Transverse colon (tissue), 4 donors: ENCODE measurements at regions not wholly inside any gene's neighbourhood (a gene's known extent, or its start where the extent isn't known, plus 50 kb on each side); places are given as distances from the start of the nearest gene placed in this dataset.
"Not testable (repeated sequence)": the region's sequence is repeated elsewhere in the genome, so short reads cannot be mapped to it uniquely, and the experiment has no call there.

Experiments
- DNase-seq: peaks from one replicate; pipeline ENCODE4 v3.0.0-alpha.2; 2019
- H3K27ac ChIP-seq, 4 donors: fragments of 200-600 bp; sonication (generic); 2 replicates each; pipeline ENCODE4 v1.5.1; 2016 to 2018; ENCODE audit warnings: inconsistent platforms in 4 of 4
- H3K27me3 ChIP-seq: fragments of 200-600 bp; sonication (generic); 2 replicates; pipeline ENCODE4 v1.5.1; 2017; ENCODE audit warnings: inconsistent platforms
- H3K36me3 ChIP-seq, 4 donors: fragments of 200-600 bp; sonication (generic); 2 replicates each; pipeline ENCODE4 v1.5.1; 2017 to 2019; ENCODE audit warnings: inconsistent platforms in 4 of 4
- H3K4me1 ChIP-seq, 4 donors: fragments of 200-600 bp; sonication (generic); 2 replicates each; pipeline ENCODE4 v1.5.1; 2017 to 2020; ENCODE audit warnings: inconsistent platforms in 4 of 4
- H3K4me3 ChIP-seq, 4 donors: fragments of 200-600 bp; sonication (generic); 1 replicate in 1 of 4; 2 replicates in 3 of 4; pipeline versions ENCODE4 v1.5.1 to v1.6.1; 2017 to 2019; ENCODE audit warnings: inconsistent platforms in 4 of 4
- H3K9me3 ChIP-seq, 2 donors: fragments of 200-600 bp; sonication (generic); 2 replicates each; pipeline ENCODE4 v1.5.1; 2017 to 2019; ENCODE audit warnings: inconsistent platforms in 2 of 2
- CTCF ChIP-seq, 5 experiments: fragments of 200-600 bp in 3 of 5; fragments of 450-650 bp in 2 of 5; sonication (generic) in 3 of 5; IDR thresholded peaks; 1 replicate in 2 of 5; 2 replicates in 3 of 5; pipeline ENCODE4 v1.5.1; 2016 to 2017; ENCODE audit warnings: antibody characterized with exemption in 5 of 5, inconsistent platforms in 3 of 5, mild to moderate bottlenecking in 2 of 5, moderate library complexity in 1 of 5
- EP300 ChIP-seq: sonication (generic); formaldehyde crosslinking; IDR thresholded peaks from one replicate; pipeline ENCODE4 v1.6.1; 2017; ENCODE audit warnings: antibody characterized with exemption, low read depth
- POLR2A ChIP-seq: fragments of 450-650 bp; IDR thresholded peaks from one replicate; pipeline ENCODE4 v1.6.1; 2016; ENCODE audit warnings: antibody characterized with exemption, mild to moderate bottlenecking, moderate library complexity
- POLR2AphosphoS5 ChIP-seq, 3 donors: sonication (generic); formaldehyde crosslinking; IDR thresholded peaks; one replicate each; pipeline ENCODE4 v1.6.1; 2016; ENCODE audit warnings: antibody characterized with exemption in 3 of 3
- WGBS, 2 donors: methylation state at CpG; one replicate each; pipeline ENCODE4 v1.1.5; 2018; ENCODE audit warnings: low coverage in 1 of 2; 5-methylcytosine and 5-hydroxymethylcytosine counted together
- in situ Hi-C, 4 donors: fragments of 200-750 bp; cut with MboI; loops; one replicate each; pipeline versions ENCODE4 v1.15.0 to v1.15.1; 2017; ENCODE audit warnings: low sequenced_read_pairs in 3 of 4, low pct_ligation_motif_present in 1 of 4, low pct_unique_long_range_greater_than_20kb in 1 of 4
- intact Hi-C: fragments of 100-400 bp; cut with DNase I; formaldehyde crosslinking; loops from one replicate; pipeline ENCODE4 v1.15.1; 2023; ENCODE audit warnings: low total_unique reads

- Histone ChIP-seq H3K27me3 (peaks cover 4% of the 10 kb centered on the region), H3K9me3 (no peaks in the 10 kb centered on the region), H3K27ac (no peak overlapping the region), H3K36me3 (no peaks in the 10 kb centered on the region), H3K4me1 (no peaks in the 10 kb centered on the region), H3K4me3 (no peak overlapping the region)
- no peak for DNase-seq
- no peak for TF ChIP-seq POLR2A
- no peak for TF ChIP-seq CTCF (IDR thresholded peaks at IDR 0.05)
- TF ChIP-seq EP300, result no peak
- no peak for TF ChIP-seq POLR2AphosphoS5 (IDR thresholded peaks at IDR 0.05)
- intact Hi-C loops, result no loop called here
- 82 to 100% methylated on average over 7 to 19 of the region's 19 CpGs for WGBS, 2 donors
- in situ Hi-C loops, result no loop called here
Measured at GRCh38 chr4:3911252-3911856, 145.2 kb downstream of the ADRA2C start.

- H3K27ac ChIP-seq, H3K9me3 ChIP-seq, intact Hi-C loops, DNase-seq, H3K36me3 ChIP-seq, H3K4me3 ChIP-seq, H3K27me3 ChIP-seq, in situ Hi-C loops, H3K4me1 ChIP-seq: not testable (repeated sequence)
- WGBS, 2 donors, result 78 to 100% methylated on average over 1 to 4 of the region's 4 CpGs
Measured at GRCh38 chr4:3914511-3914910, 148.3 kb downstream of the ADRA2C start.

- H3K36me3 ChIP-seq, H3K9me3 ChIP-seq, H3K27ac ChIP-seq, intact Hi-C loops, H3K4me3 ChIP-seq, DNase-seq, in situ Hi-C loops, H3K4me1 ChIP-seq, H3K27me3 ChIP-seq: not testable (repeated sequence)
- 60 to 62% methylated on average over 8 to 9 of the region's 9 CpGs for WGBS, 2 donors
Measured at GRCh38 chr4:3919509-3919908, 153.3 kb downstream of the ADRA2C start.

GRCh38 chr4:3921902-3922301, 155.7 kb downstream of the ADRA2C start:
- in situ Hi-C loops, DNase-seq, H3K27me3 ChIP-seq, intact Hi-C loops, H3K4me1 ChIP-seq, H3K4me3 ChIP-seq, H3K36me3 ChIP-seq, H3K27ac ChIP-seq, H3K9me3 ChIP-seq: not testable (repeated sequence)
- 84% methylated on average over 2 of the region's 3 CpGs; no CpG with 5 or more reads in 1 of the 2 donors for WGBS, 2 donors

GRCh38 chr4:3925841-3926240, 159.7 kb downstream of the ADRA2C start:
- H3K27ac ChIP-seq, H3K27me3 ChIP-seq, DNase-seq, H3K4me1 ChIP-seq, intact Hi-C loops, H3K4me3 ChIP-seq, H3K9me3 ChIP-seq, H3K36me3 ChIP-seq, in situ Hi-C loops: not testable (repeated sequence)
- WGBS, 2 donors, result 49% methylated on average over 3 of the region's 4 CpGs; no CpG with 5 or more reads in 1 of the 2 donors

GRCh38 chr4:3926271-3926670, 160.1 kb downstream of the ADRA2C start:
- intact Hi-C loops, DNase-seq, H3K4me1 ChIP-seq, H3K36me3 ChIP-seq, in situ Hi-C loops, H3K4me3 ChIP-seq, H3K27me3 ChIP-seq, H3K27ac ChIP-seq, H3K9me3 ChIP-seq: not testable (repeated sequence)
- WGBS, 2 donors, result 68% methylated on average over 9 of the region's 10 CpGs; no CpG with 5 or more reads in 1 of the 2 donors

GRCh38 chr4:3926969-3927755, 161.0 kb downstream of the ADRA2C start:
- H3K4me3 ChIP-seq, H3K4me1 ChIP-seq, H3K36me3 ChIP-seq, DNase-seq, H3K27ac ChIP-seq, H3K27me3 ChIP-seq, in situ Hi-C loops, intact Hi-C loops, H3K9me3 ChIP-seq: not testable (repeated sequence)
- WGBS, 2 donors, result 25 to 71% methylated on average over 3 to 11 of the region's 11 CpGs

- H3K4me1 ChIP-seq, H3K27ac ChIP-seq, H3K36me3 ChIP-seq, H3K4me3 ChIP-seq, intact Hi-C loops, H3K9me3 ChIP-seq, DNase-seq, in situ Hi-C loops, H3K27me3 ChIP-seq: not testable (repeated sequence)
- WGBS, 2 donors, result 75% methylated on average over 2 to 8 of the region's 8 CpGs
Measured at GRCh38 chr4:3929431-3929830, 163.2 kb downstream of the ADRA2C start.

- H3K27me3 ChIP-seq, H3K27ac ChIP-seq, H3K4me3 ChIP-seq, in situ Hi-C loops, H3K4me1 ChIP-seq, DNase-seq, H3K9me3 ChIP-seq, H3K36me3 ChIP-seq: not testable (repeated sequence)
- intact Hi-C loops, result loop anchor here (10.0 kb wide), 1 partner anchor 918 kb away; no protein-coding TSS in a partner anchor
- 76 to 79% methylated on average over 3 to 8 of the region's 8 CpGs for WGBS, 2 donors
Measured at GRCh38 chr4:3932734-3933133, 166.5 kb downstream of the ADRA2C start.
